PC-3 (cell line): ENCODE measurements at regions not wholly inside any gene's neighbourhood (a gene's known extent, or its start where the extent isn't known, plus 50 kb on each side); places are given as distances from the start of the nearest gene placed in this dataset.

Experiments used
- ATAC-seq: fragments of 200-7000 bp; cut with Tn5 transposase; 2 replicates; pipeline ENCODE4 v1.9.1; 2020; ENCODE audit warnings: mild to moderate bottlenecking, moderate library complexity
- BruUV-seq: library from RNA; stranded (reverse); fragments of 400-500 nt; replicated peaks from 2 replicates; lab custom pipeline; 2021; lab: Mats Ljungman, UMichigan
- CTCF ChIA-PET: fragments of 300-600 bp; sonication (Branson Sonifier 250); formaldehyde crosslinking; loops from one replicate; lab custom pipeline; 2022; ENCODE audit warnings: antibody characterized with exemption; lab: Charles Lee
- POLR2A ChIA-PET: fragments of 300-600 bp; sonication (Branson Sonifier 250); formaldehyde crosslinking; loops from one replicate; lab custom pipeline; 2022; ENCODE audit warnings: antibody characterized with exemption; ENCODE audit not compliant: unreplicated experiment; lab: Charles Lee
- DNase-seq: peaks from one replicate; pipeline ENCODE4 v3.0.0-alpha.2; 2015
- H2AFZ ChIP-seq: fragments of 300-600 bp; sonication (generic); 2 replicates; pipeline ENCODE4 v1.6.0; 2016; ENCODE audit warnings: antibody characterized with exemption, low read length
- H3F3A ChIP-seq: fragments of 300-600 bp; sonication (generic); one replicate; pipeline ENCODE4 v1.6.0; 2017; ENCODE audit warnings: antibody characterized with exemption, low read length, control low read depth, mild to moderate bottlenecking; ENCODE audit not compliant: unreplicated experiment
- H3K27ac ChIP-seq: fragments of 300-600 bp; sonication (generic); 2 replicates; pipeline ENCODE4 v1.5.1; 2016; ENCODE audit warnings: mild to moderate bottlenecking, low read length
- H3K27me3 ChIP-seq: fragments of 300-600 bp; sonication (generic); 2 replicates; pipeline ENCODE4 v1.6.1; 2016; ENCODE audit warnings: low read length, mixed read lengths
- H3K36me3 ChIP-seq: fragments of 300-600 bp; sonication (generic); 2 replicates; pipeline ENCODE4 v1.6.1; 2016; ENCODE audit warnings: low read depth, mixed run types, low read length, mixed read lengths
- H3K4me1 ChIP-seq: fragments of 300-600 bp; sonication (generic); 2 replicates; pipeline ENCODE4 v1.5.1; 2016; ENCODE audit warnings: low read length; ENCODE audit not compliant: insufficient read depth
- H3K4me2 ChIP-seq: fragments of 300-600 bp; sonication (generic); 2 replicates; pipeline ENCODE4 v1.6.0; 2016; ENCODE audit warnings: low read length
- H3K4me3 ChIP-seq: fragments of 300-600 bp; sonication (generic); 2 replicates; pipeline ENCODE4 v1.5.1; 2016; ENCODE audit warnings: mild to moderate bottlenecking, low read length, mixed read lengths
- H3K79me2 ChIP-seq: fragments of 300-600 bp; sonication (generic); 2 replicates; pipeline ENCODE4 v1.6.1; 2017; ENCODE audit warnings: low read length, mixed read lengths
- H3K9ac ChIP-seq: fragments of 300-600 bp; sonication (generic); 2 replicates; pipeline ENCODE4 v1.6.0; 2016; ENCODE audit warnings: mild to moderate bottlenecking, low read length
- H3K9me2 ChIP-seq: fragments of 300-600 bp; sonication (generic); replicated peaks from 2 replicates; pipeline ENCODE4 v1.6.1; 2016; ENCODE audit warnings: mixed run types, low read length, mixed read lengths
- H3K9me3 ChIP-seq: fragments of 300-600 bp; sonication (generic); 2 replicates; pipeline ENCODE4 v1.6.1; 2016; ENCODE audit warnings: low read length, mixed read lengths
- H4K20me1 ChIP-seq: fragments of 300-600 bp; sonication (generic); 2 replicates; pipeline ENCODE4 v1.6.1; 2016; ENCODE audit warnings: low read length, mixed read lengths
- EZH2 ChIP-seq: fragments of 300-600 bp; sonication (generic); IDR thresholded peaks from one replicate; pipeline ENCODE4 v1.6.1; 2017; ENCODE audit warnings: antibody characterized with exemption, mild to moderate bottlenecking, low read length; ENCODE audit not compliant: unreplicated experiment
- EZH2phosphoT487 ChIP-seq: fragments of 300-600 bp; sonication (generic); IDR thresholded peaks from 2 replicates; pipeline ENCODE4 v1.6.1; 2018; ENCODE audit warnings: mild to moderate bottlenecking, antibody characterized with exemption, low read length, borderline replicate concordance
- intact Hi-C: fragments of 100-400 bp; cut with micrococcal nuclease; formaldehyde crosslinking; loops from 2 replicates; pipeline ENCODE4 v1.9.0; 2023
- TF ChIP-seq, protein P1 (sequence below): fragments of 300-600 bp; sonication (generic); conservative IDR thresholded peaks from 2 replicates; pipeline ENCODE4 v1.5.1; 2017; ENCODE audit warnings: antibody characterized with exemption, low read depth, mild to moderate bottlenecking, low read length

- H3K4me2 ChIP-seq: no peak overlapping the region
- H3F3A ChIP-seq: no peaks in the 10 kb centered on the region
- POLR2A ChIA-PET: interaction anchor here (0.5 kb wide), 1 partner anchor 79 kb away, joined by 5 read pairs; no protein-coding TSS in a partner anchor
- ATAC-seq (no peak), DNase-seq (no peak)
- no peaks in the 10 kb centered on the region for H3K36me3 ChIP-seq
- no TSS peak for BruUV-seq
- H2AFZ ChIP-seq: no peak overlapping the region
- intact Hi-C loops: loop anchor here (10.0 kb wide), 1 partner anchor 214 kb away; no protein-coding TSS in a partner anchor
- no peaks in the 10 kb centered on the region for H3K27me3 ChIP-seq
- no peaks in the 10 kb centered on the region for H3K9me2 ChIP-seq
- TF ChIP-seq, protein P1, sequence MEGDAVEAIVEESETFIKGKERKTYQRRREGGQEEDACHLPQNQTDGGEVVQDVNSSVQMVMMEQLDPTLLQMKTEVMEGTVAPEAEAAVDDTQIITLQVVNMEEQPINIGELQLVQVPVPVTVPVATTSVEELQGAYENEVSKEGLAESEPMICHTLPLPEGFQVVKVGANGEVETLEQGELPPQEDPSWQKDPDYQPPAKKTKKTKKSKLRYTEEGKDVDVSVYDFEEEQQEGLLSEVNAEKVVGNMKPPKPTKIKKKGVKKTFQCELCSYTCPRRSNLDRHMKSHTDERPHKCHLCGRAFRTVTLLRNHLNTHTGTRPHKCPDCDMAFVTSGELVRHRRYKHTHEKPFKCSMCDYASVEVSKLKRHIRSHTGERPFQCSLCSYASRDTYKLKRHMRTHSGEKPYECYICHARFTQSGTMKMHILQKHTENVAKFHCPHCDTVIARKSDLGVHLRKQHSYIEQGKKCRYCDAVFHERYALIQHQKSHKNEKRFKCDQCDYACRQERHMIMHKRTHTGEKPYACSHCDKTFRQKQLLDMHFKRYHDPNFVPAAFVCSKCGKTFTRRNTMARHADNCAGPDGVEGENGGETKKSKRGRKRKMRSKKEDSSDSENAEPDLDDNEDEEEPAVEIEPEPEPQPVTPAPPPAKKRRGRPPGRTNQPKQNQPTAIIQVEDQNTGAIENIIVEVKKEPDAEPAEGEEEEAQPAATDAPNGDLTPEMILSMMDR: no peak
- TF ChIP-seq EZH2: no peak
- no peak for TF ChIP-seq EZH2phosphoT487
- CTCF ChIA-PET: no interaction called here
- H3K9ac ChIP-seq: no peak overlapping the region
- no peaks in the 10 kb centered on the region for H3K4me1 ChIP-seq
- no peaks in the 10 kb centered on the region for H4K20me1 ChIP-seq
- no peak overlapping the region for H3K27ac ChIP-seq
- H3K79me2 ChIP-seq: no peaks in the 10 kb centered on the region
- H3K4me3 ChIP-seq: no peak overlapping the region
- no peaks in the 10 kb centered on the region for H3K9me3 ChIP-seq
Measured at GRCh38 chr2:181319286-181319685, 137.9 kb upstream of the ITGA4 start.

DNA sequence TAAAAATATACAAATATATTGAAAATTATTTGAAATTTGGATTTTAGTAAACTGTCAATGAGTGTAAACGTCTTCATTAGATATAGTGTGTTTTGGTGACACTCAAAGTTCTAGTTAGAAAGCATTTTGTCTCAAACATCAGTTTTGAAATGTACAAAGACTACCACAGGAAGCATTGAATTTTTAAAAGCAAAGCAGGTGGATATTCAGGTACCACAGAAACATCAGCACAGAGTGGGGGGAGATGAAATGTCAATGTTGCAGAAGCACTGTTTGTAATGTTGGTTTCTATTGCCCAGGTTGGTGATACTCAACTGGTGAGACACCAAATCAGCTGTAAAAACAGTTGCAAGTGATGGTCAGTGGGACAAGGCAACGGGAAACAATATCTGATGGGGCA is 136.5 kb upstream of the ITGA4 start:
- ChIA-PET POLR2A (no interaction called here), CTCF (no interaction called here)
- Histone ChIP-seq H3K9me2 (no peaks in the 10 kb centered on the region), H3K27me3 (no peaks in the 10 kb centered on the region), H3F3A (no peaks in the 10 kb centered on the region), H3K79me2 (no peaks in the 10 kb centered on the region), H3K4me3 (no peak overlapping the region), H3K4me1 (no peaks in the 10 kb centered on the region), H2AFZ (no peak overlapping the region), H3K4me2 (no peak overlapping the region), H3K27ac (no peak overlapping the region), H4K20me1 (no peaks in the 10 kb centered on the region), H3K36me3 (no peaks in the 10 kb centered on the region), H3K9ac (no peak overlapping the region), H3K9me3 (no peaks in the 10 kb centered on the region)
- TF ChIP-seq EZH2phosphoT487 (no peak), EZH2 (no peak)
- TF ChIP-seq, protein P1: no peak
- no TSS peak for BruUV-seq
- ATAC-seq (no peak), DNase-seq (no peak)
- intact Hi-C loops: no loop called here

DNA sequence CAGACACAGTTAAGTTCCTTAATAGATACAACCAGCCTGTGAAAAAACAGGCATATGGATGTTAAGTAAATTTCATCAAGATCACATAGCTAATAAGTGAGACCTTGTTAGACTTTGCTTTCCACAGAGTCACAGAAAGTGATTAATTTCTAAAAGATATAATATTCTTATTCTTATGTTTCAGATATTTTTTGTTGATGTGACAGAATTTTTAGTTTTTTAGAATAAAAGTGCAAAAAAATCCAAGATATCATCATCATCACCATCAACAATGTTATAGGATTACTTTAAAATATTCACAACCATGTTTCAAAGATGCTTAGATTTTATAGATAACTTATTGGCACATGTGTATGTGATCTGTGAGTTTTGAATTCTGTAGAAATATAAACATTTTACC is 132.3 kb upstream of the ITGA4 start:
- Histone ChIP-seq H4K20me1 (no peaks in the 10 kb centered on the region), H3K27ac (no peak overlapping the region), H3K36me3 (no peaks in the 10 kb centered on the region), H3K4me2 (no peak overlapping the region), H3K4me3 (no peak overlapping the region), H3F3A (no peaks in the 10 kb centered on the region), H3K9me2 (no peaks in the 10 kb centered on the region), H3K4me1 (no peaks in the 10 kb centered on the region), H3K9ac (no peak overlapping the region), H3K79me2 (no peaks in the 10 kb centered on the region), H3K9me3 (no peaks in the 10 kb centered on the region), H2AFZ (no peak overlapping the region), H3K27me3 (no peaks in the 10 kb centered on the region)
- intact Hi-C loops: no loop called here
- no peak for DNase-seq
- no peak for ATAC-seq
- no TSS peak for BruUV-seq
- ChIA-PET POLR2A (no interaction called here), CTCF (interaction anchor here (0.5 kb wide), 1 partner anchor 29 kb away, joined by 3 read pairs; no protein-coding TSS in a partner anchor)
- TF ChIP-seq EZH2phosphoT487 (no peak), EZH2 (no peak)
- TF ChIP-seq, protein P1: no peak
